ENCODE measurements at regions not wholly inside any gene's neighbourhood (a gene's known extent, or its start where the extent isn't known, plus 50 kb on each side); places are given as distances from the start of the nearest gene placed in this dataset.

GRCh38 chr15:69755551-69756310 is 303.1 kb downstream of the RPLP1 start:
- CTCF ChIA-PET, result no interaction called here

GRCh38 chr15:69756440-69756839 is 303.8 kb downstream of the RPLP1 start:
- H3K36me3 ChIP-seq (ENCODE audit: low read depth), result no peaks in the 10 kb centered on the region
- H3K4me3 ChIP-seq, result no peak overlapping the region
- no peak for DNase-seq
- no peaks in the 10 kb centered on the region for H3K27me3 ChIP-seq (ENCODE audit: insufficient read depth, low read depth)
- H2AFZ ChIP-seq, result no peak overlapping the region
- no peak for TF ChIP-seq CTCF (conservative IDR thresholded peaks at IDR 0.05)
- TF ChIP-seq EZH2 (IDR thresholded peaks at IDR 0.05; ENCODE audit: low read depth), result no peak
- intact Hi-C loops (cut with micrococcal nuclease; ENCODE audit: unreplicated experiment), result loop anchor here (5.0 kb wide), 1 partner anchor 241 kb away; no protein-coding TSS in a partner anchor
- H3K4me2 ChIP-seq, result no peak overlapping the region
- no TSS peak for BruUV-seq (replicated peaks)
- no peaks in the 10 kb centered on the region for H3K9me2 ChIP-seq (ENCODE audit: insufficient read depth)
- H3F3A ChIP-seq (ENCODE audit: insufficient read depth, low read depth), result peaks cover 22% of the 10 kb centered on the region; the same call in 1 of the 2 replicates
- ChIA-PET CTCF (no interaction called here), POLR2A (ENCODE audit: unreplicated experiment) (no interaction called here)
- no peak overlapping the region for H3K27ac ChIP-seq
- no peaks in the 10 kb centered on the region; the same call in 1 of the 2 replicates for H3K9me3 ChIP-seq (ENCODE audit: insufficient read depth, low read depth)
- H4K20me1 ChIP-seq (ENCODE audit: insufficient read depth), result no peaks in the 10 kb centered on the region
- H3K79me2 ChIP-seq (ENCODE audit: low read depth), result no peaks in the 10 kb centered on the region
- H3K4me1 ChIP-seq (replicated peaks; ENCODE audit: insufficient read depth), result peaks cover 43% of the 10 kb centered on the region

More at GRCh38 chr15:69755551-69756310, 303.1 kb downstream of the RPLP1 start:
- Histone ChIP-seq H3K9me3 (ENCODE audit: insufficient read depth, low read depth) (no peaks in the 10 kb centered on the region; the same call in 1 of the 2 replicates), H3K4me1 (replicated peaks; ENCODE audit: insufficient read depth) (peaks cover 39% of the 10 kb centered on the region), H3F3A (ENCODE audit: insufficient read depth, low read depth) (peaks cover 18% of the 10 kb centered on the region; the same call in 1 of the 2 replicates), H3K27ac (no peak overlapping the region), H3K79me2 (ENCODE audit: low read depth) (no peaks in the 10 kb centered on the region), H3K4me3 (no peak overlapping the region), H4K20me1 (ENCODE audit: insufficient read depth) (no peaks in the 10 kb centered on the region), H3K4me2 (no peak overlapping the region), H3K27me3 (ENCODE audit: insufficient read depth, low read depth) (no peaks in the 10 kb centered on the region), H3K36me3 (ENCODE audit: low read depth) (no peaks in the 10 kb centered on the region), H2AFZ (no peak overlapping the region), H3K9me2 (ENCODE audit: insufficient read depth) (no peaks in the 10 kb centered on the region)
- no peak for DNase-seq
- POLR2A ChIA-PET (ENCODE audit: unreplicated experiment), result no interaction called here
- intact Hi-C loops (cut with micrococcal nuclease; ENCODE audit: unreplicated experiment), result loop anchor here (5.0 kb wide), 1 partner anchor 242 kb away; no protein-coding TSS in a partner anchor
- no TSS peak for BruUV-seq (replicated peaks)
- no peak for TF ChIP-seq EZH2 (IDR thresholded peaks at IDR 0.05; ENCODE audit: low read depth)
- no peak for TF ChIP-seq CTCF (conservative IDR thresholded peaks at IDR 0.05)

- Histone ChIP-seq H3K27me3 (ENCODE audit: insufficient read depth, low read depth) (no peaks in the 10 kb centered on the region), H3K9me3 (ENCODE audit: insufficient read depth, low read depth) (no peaks in the 10 kb centered on the region; the same call in 1 of the 2 replicates), H2AFZ (no peak overlapping the region), H3K36me3 (ENCODE audit: low read depth) (no peaks in the 10 kb centered on the region), H3K27ac (no peak overlapping the region), H3K4me2 (no peak overlapping the region), H3K9me2 (ENCODE audit: insufficient read depth) (no peaks in the 10 kb centered on the region), H4K20me1 (ENCODE audit: insufficient read depth) (no peaks in the 10 kb centered on the region), H3F3A (ENCODE audit: insufficient read depth, low read depth) (peaks cover 23% of the 10 kb centered on the region; the same call in 1 of the 2 replicates), H3K4me3 (no peak overlapping the region), H3K79me2 (ENCODE audit: low read depth) (no peaks in the 10 kb centered on the region), H3K4me1 (replicated peaks; ENCODE audit: insufficient read depth) (peaks cover 49% of the 10 kb centered on the region)
- TF ChIP-seq CTCF (conservative IDR thresholded peaks at IDR 0.05), result no peak
- TF ChIP-seq EZH2 (IDR thresholded peaks at IDR 0.05; ENCODE audit: low read depth), result no peak
- CTCF ChIA-PET, result no interaction called here
- no TSS peak for BruUV-seq (replicated peaks)
- no peak for DNase-seq
- intact Hi-C loops (cut with micrococcal nuclease; ENCODE audit: unreplicated experiment), result loop anchor here (5.0 kb wide), 1 partner anchor 240 kb away; no protein-coding TSS in a partner anchor
- POLR2A ChIA-PET (ENCODE audit: unreplicated experiment), result interaction anchor here (0.8 kb wide), 1 partner anchor 266 kb away, joined by 8 read pairs; no protein-coding TSS in a partner anchor
Measured at GRCh38 chr15:69757186-69757585, 304.6 kb downstream of the RPLP1 start.

All from PC-9 (cell line).